ENCODE measurements at regions not wholly inside any gene's neighbourhood (a gene's known extent, or its start where the extent isn't known, plus 50 kb on each side); places are given as distances from the start of the nearest gene placed in this dataset.

GRCh38 chr2:6452702-6453481 is 412.8 kb downstream of the CMPK2 start:
- Histone ChIP-seq H2AFZ (ENCODE audit: low read depth, low read length, poor library complexity, severe bottlenecking) (no peak overlapping the region), H3K36me3 (ENCODE audit: control insufficient read depth in 1 of 2, insufficient read depth in 2 of 2, low read length in 2 of 2) (no peaks in the 10 kb centered on the region), H3K79me2 (ENCODE audit: insufficient read depth, low read length) (no peaks in the 10 kb centered on the region), H3K27me3 (ENCODE audit: insufficient read depth, low read length) (no peaks in the 10 kb centered on the region), H4K20me1 (ENCODE audit: insufficient read depth) (no peaks in the 10 kb centered on the region), H3K4me1 (ENCODE audit: control insufficient read depth in 1 of 2, insufficient read depth in 2 of 2, low read length in 2 of 2) (no peaks in the 10 kb centered on the region), H3K9me2 (ENCODE audit: insufficient read depth) (no peaks in the 10 kb centered on the region), H3K9me3 (ENCODE audit: control insufficient read depth in 1 of 2, insufficient read depth in 1 of 2, low read depth in 1 of 2, low read length in 2 of 2) (no peaks in the 10 kb centered on the region), H3K9ac (ENCODE audit: low read length) (no peak overlapping the region), H3K4me2 (ENCODE audit: low read length) (no peak overlapping the region), H3K4me3 (replicated peaks in 1 of 2; ENCODE audit: low read depth in 1 of 2, low read length in 2 of 2) (no peak overlapping the region), H3K27ac (ENCODE audit: low read depth, low read length) (no peak overlapping the region)
- ChIA-PET CTCF (no interaction called here), POLR2A (no interaction called here), RAD21 (ENCODE audit: low non-redundant PET in 1 of 2, low total read pairs in 2 of 2, uncharacterized antibody in 2 of 2, unreplicated experiment in 2 of 2) (no interaction called here)
- DNase-seq (ENCODE audit: low read depth, low spot score) (no peak), ATAC-seq (0 out of 2 replicates have a peak, but pooled peaks have one; percentile 44)
- no TSS peak for BruUV-seq (replicated peaks)
- TF ChIP-seq CTCF (IDR thresholded peaks at IDR 0.05 in 2 of 3, conservative IDR thresholded peaks at IDR 0.05 in 1 of 3; ENCODE audit: borderline replicate concordance in 1 of 3, insufficient read depth in 1 of 3, low read depth in 2 of 3, low read length in 2 of 3) (peak in 1 of 3 experiments; percentile 20; a peak in 1 of 6 replicates), ELF1 (IDR thresholded peaks at IDR 0.05; ENCODE audit: borderline replicate concordance, low read depth) (no peak), EZH2 (IDR thresholded peaks at IDR 0.05) (no peak), REST (IDR thresholded peaks at IDR 0.05; ENCODE audit: low read depth) (no peak), EZH2phosphoT487 (IDR thresholded peaks at IDR 0.05; ENCODE audit: borderline replicate concordance) (no peak), POLR2A (IDR thresholded peaks at IDR 0.05; ENCODE audit: borderline replicate concordance, extremely low read depth, insufficient read depth, insufficient read length) (no peak), SRF (IDR thresholded peaks at IDR 0.05; ENCODE audit: low read depth) (no peak)
- intact Hi-C loops (cut with micrococcal nuclease), result no loop called here

Data from HCT116 (cell line).